ENCODE measurements at regions not wholly inside any gene's neighbourhood (a gene's known extent, or its start where the extent isn't known, plus 50 kb on each side); places are given as distances from the start of the nearest gene placed in this dataset.
"Not testable (repeated sequence)": the region's sequence is repeated elsewhere in the genome, so short reads cannot be mapped to it uniquely, and the experiment has no call there.

GRCh38 chr3:177624528-177625495 is 427.5 kb upstream of the TBL1XR1 start:
- H3K79me2 ChIP-seq (ENCODE audit: control insufficient read depth, low read length) = no peaks in the 10 kb centered on the region
- no peaks in the 10 kb centered on the region for H3K36me3 ChIP-seq (ENCODE audit: control insufficient read depth, low read length)
- no peaks in the 10 kb centered on the region for H3K27me3 ChIP-seq (ENCODE audit: control insufficient read depth, low read length)
- no peak for TF ChIP-seq EZH2phosphoT487 (IDR thresholded peaks at IDR 0.05; ENCODE audit: borderline replicate concordance, low read length)
- no peak for TF ChIP-seq CTCF (IDR thresholded peaks at IDR 0.05; ENCODE audit: low read depth, low read length, poor library complexity, severe bottlenecking)
- H3F3A ChIP-seq (ENCODE audit: control insufficient read depth, insufficient read depth) = no peaks in the 10 kb centered on the region
- 0 out of 2 replicates have a peak, but pooled peaks cover 3% of the 10 kb centered on the region for H3K9me3 ChIP-seq (ENCODE audit: control insufficient read depth, insufficient read depth, low read length)
- H3K4me1 ChIP-seq (ENCODE audit: control insufficient read depth, low read length) = no peaks in the 10 kb centered on the region
- H4K20me1 ChIP-seq (ENCODE audit: control insufficient read depth, insufficient read depth, low read depth, low read length) = no peaks in the 10 kb centered on the region
- no peak overlapping the region for H3K27ac ChIP-seq (ENCODE audit: low read depth, low read length)
- H3K9me2 ChIP-seq (replicated peaks; ENCODE audit: control insufficient read depth, low read length) = no peaks in the 10 kb centered on the region
- H3K4me2 ChIP-seq (ENCODE audit: low read length) = no peak overlapping the region
- no peak overlapping the region for H3K4me3 ChIP-seq (ENCODE audit: low read length)

- Histone ChIP-seq H3K27me3 (ENCODE audit: control insufficient read depth, low read length) (no peaks in the 10 kb centered on the region), H3K36me3 (ENCODE audit: control insufficient read depth, low read length) (no peaks in the 10 kb centered on the region), H3K9me2 (replicated peaks; ENCODE audit: control insufficient read depth, low read length) (no peaks in the 10 kb centered on the region), H3K79me2 (ENCODE audit: control insufficient read depth, low read length) (no peaks in the 10 kb centered on the region), H3K9me3 (ENCODE audit: control insufficient read depth, insufficient read depth, low read length) (0 out of 2 replicates have a peak, but pooled peaks cover 3% of the 10 kb centered on the region), H3K4me2 (ENCODE audit: low read length) (no peak overlapping the region), H3K27ac (ENCODE audit: low read depth, low read length) (no peak overlapping the region), H3K4me3 (ENCODE audit: low read length) (no peak overlapping the region), H3K4me1 (ENCODE audit: control insufficient read depth, low read length) (no peaks in the 10 kb centered on the region), H3F3A (ENCODE audit: control insufficient read depth, insufficient read depth) (no peaks in the 10 kb centered on the region), H4K20me1 (ENCODE audit: control insufficient read depth, insufficient read depth, low read depth, low read length) (no peaks in the 10 kb centered on the region)
- no peak for TF ChIP-seq CTCF (IDR thresholded peaks at IDR 0.05; ENCODE audit: low read depth, low read length, poor library complexity, severe bottlenecking)
- TF ChIP-seq EZH2phosphoT487 (IDR thresholded peaks at IDR 0.05; ENCODE audit: borderline replicate concordance, low read length) = no peak
Observed at GRCh38 chr3:177626045-177626444, 428.8 kb upstream of the TBL1XR1 start.

- not testable (repeated sequence) for H3K4me1 ChIP-seq (ENCODE audit: control insufficient read depth, low read length); H3K27me3 ChIP-seq (ENCODE audit: control insufficient read depth, low read length); H3K9me2 ChIP-seq (replicated peaks; ENCODE audit: control insufficient read depth, low read length); H3K79me2 ChIP-seq (ENCODE audit: control insufficient read depth, low read length); H3K4me3 ChIP-seq (ENCODE audit: low read length); H3K36me3 ChIP-seq (ENCODE audit: control insufficient read depth, low read length); H4K20me1 ChIP-seq (ENCODE audit: control insufficient read depth, insufficient read depth, low read depth, low read length); H3K4me2 ChIP-seq (ENCODE audit: low read length); H3F3A ChIP-seq (ENCODE audit: control insufficient read depth, insufficient read depth); H3K9me3 ChIP-seq (ENCODE audit: control insufficient read depth, insufficient read depth, low read length); H3K27ac ChIP-seq (ENCODE audit: low read depth, low read length)
Observed at GRCh38 chr3:177628095-177628719, 430.9 kb upstream of the TBL1XR1 start.

GRCh38 chr3:177629276-177629675 is 432.0 kb upstream of the TBL1XR1 start:
- Histone ChIP-seq H4K20me1 (ENCODE audit: control insufficient read depth, insufficient read depth, low read depth, low read length) (no peaks in the 10 kb centered on the region), H3K4me1 (ENCODE audit: control insufficient read depth, low read length) (no peaks in the 10 kb centered on the region), H3K4me2 (ENCODE audit: low read length) (no peak overlapping the region), H3K27ac (ENCODE audit: low read depth, low read length) (no peak overlapping the region), H3K9me3 (ENCODE audit: control insufficient read depth, insufficient read depth, low read length) (0 out of 2 replicates have a peak, but pooled peaks cover 3% of the 10 kb centered on the region), H3K9me2 (replicated peaks; ENCODE audit: control insufficient read depth, low read length) (no peaks in the 10 kb centered on the region), H3F3A (ENCODE audit: control insufficient read depth, insufficient read depth) (no peaks in the 10 kb centered on the region), H3K4me3 (ENCODE audit: low read length) (no peak overlapping the region), H3K36me3 (ENCODE audit: control insufficient read depth, low read length) (no peaks in the 10 kb centered on the region), H3K27me3 (ENCODE audit: control insufficient read depth, low read length) (no peaks in the 10 kb centered on the region), H3K79me2 (ENCODE audit: control insufficient read depth, low read length) (no peaks in the 10 kb centered on the region)
- no peak for TF ChIP-seq CTCF (IDR thresholded peaks at IDR 0.05; ENCODE audit: low read depth, low read length, poor library complexity, severe bottlenecking)
- no peak for TF ChIP-seq EZH2phosphoT487 (IDR thresholded peaks at IDR 0.05; ENCODE audit: borderline replicate concordance, low read length)
